Epithelial cell of proximal tubule (primary cell): ENCODE measurements at regions not wholly inside any gene's neighbourhood (a gene's known extent, or its start where the extent isn't known, plus 50 kb on each side); places are given as distances from the start of the nearest gene placed in this dataset.

Experiments
- DNase-seq: peaks from one replicate; pipeline ENCODE4 v3.0.0-alpha.2; 2011; ENCODE audit warnings: low read depth
- H3K4me3 ChIP-seq: 2 replicates; pipeline ENCODE4 v1.5.1; 2011; ENCODE audit warnings: low read depth, mild to moderate bottlenecking, low read length
- CTCF ChIP-seq: conservative IDR thresholded peaks from 2 replicates; pipeline ENCODE4 v1.5.1; 2012; ENCODE audit warnings: low read depth, mild to moderate bottlenecking, low read length

DNA sequence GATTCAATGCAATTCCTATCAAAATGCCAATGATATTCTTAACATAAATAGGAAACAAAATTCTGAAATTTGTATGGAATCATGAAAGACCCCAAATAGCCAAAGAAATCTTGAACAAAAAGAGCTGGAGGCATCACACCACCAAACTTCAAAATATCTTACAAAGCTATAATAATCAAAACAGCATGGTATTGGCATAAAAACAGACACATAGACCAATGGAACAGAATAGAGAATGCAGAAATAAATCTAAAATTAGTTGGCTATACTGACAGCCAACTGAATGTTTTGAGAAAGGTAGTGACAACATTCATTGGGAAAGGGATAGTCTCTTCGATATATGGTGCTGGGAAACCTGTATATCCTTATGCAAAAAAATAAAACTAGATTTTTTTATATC, 121.9 kb upstream of the ASCC3 start:
- no peak for TF ChIP-seq CTCF
- no peak for DNase-seq
- no peak overlapping the region for H3K4me3 ChIP-seq

GRCh38 chr6:101011186-101011585, 130.1 kb upstream of the ASCC3 start:
- no peak for TF ChIP-seq CTCF
- H3K4me3 ChIP-seq = no peak overlapping the region
- no peak for DNase-seq

- H3K4me3 ChIP-seq = no peak overlapping the region
- TF ChIP-seq CTCF = no peak
- no peak for DNase-seq
Measured at GRCh38 chr6:101013612-101014195, 132.6 kb upstream of the ASCC3 start.

- no peak for DNase-seq
- no peak overlapping the region for H3K4me3 ChIP-seq
- no peak for TF ChIP-seq CTCF
Measured at GRCh38 chr6:101015541-101015940, 134.4 kb upstream of the ASCC3 start.

- DNase-seq = no peak
- no peak overlapping the region for H3K4me3 ChIP-seq
- TF ChIP-seq CTCF = no peak
Measured at GRCh38 chr6:101016163-101016562, 135.0 kb upstream of the ASCC3 start.

- no peak for DNase-seq
- no peak for TF ChIP-seq CTCF
- no peak overlapping the region for H3K4me3 ChIP-seq
Measured at GRCh38 chr6:101018157-101018556, 137.0 kb upstream of the ASCC3 start.

GRCh38 chr6:101021504-101021903, 140.4 kb upstream of the ASCC3 start:
- no peak for TF ChIP-seq CTCF
- no peak for DNase-seq
- H3K4me3 ChIP-seq = no peak overlapping the region
